IMR-90 (cell line): ENCODE measurements at regions not wholly inside any gene's neighbourhood (a gene's known extent, or its start where the extent isn't known, plus 50 kb on each side); places are given as distances from the start of the nearest gene placed in this dataset.

Experiments
- ATAC-seq: fragments of 200-7000 bp; cut with Tn5 transposase; 2 replicates; pipeline ENCODE4 v1.9.1; 2020; ENCODE audit warnings: low read depth, mild to moderate bottlenecking, moderate library complexity
- BruUV-seq: library from RNA; stranded (reverse); fragments of 400-500 nt; replicated peaks from 2 replicates; lab custom pipeline; 2021; lab: Mats Ljungman, UMichigan
- CTCF ChIA-PET: fragments of 300-600 bp; formaldehyde crosslinking; extraction: SDS; loops from one replicate; lab custom pipeline; 2021; ENCODE audit warnings: antibody characterized with exemption; lab: Yijun Ruan, JAX
- POLR2A ChIA-PET: fragments of 300-600 bp; sonication (Branson Sonifier 250); formaldehyde crosslinking; loops from one replicate; lab custom pipeline; 2022; ENCODE audit warnings: antibody characterized with exemption; ENCODE audit not compliant: unreplicated experiment; lab: Charles Lee
- DNase-seq: peaks from one replicate; pipeline ENCODE4 v3.0.0; 2013
- H2AFZ ChIP-seq: replicated peaks from 2 replicates; pipeline ENCODE3; 2013; ENCODE audit warnings: low read length, mild to moderate bottlenecking; ENCODE audit not compliant: poor library complexity
- H2AK5ac ChIP-seq: 2 replicates; pipeline ENCODE4 v1.6.1; 2013; ENCODE audit warnings: low read depth, low read length, inconsistent platforms
- H2AK9ac ChIP-seq: replicated peaks from 2 replicates; pipeline ENCODE3; 2013; ENCODE audit warnings: mild to moderate bottlenecking, low read depth, low read length, moderate library complexity; ENCODE audit not compliant: poor library complexity
- H2BK120ac ChIP-seq: 2 replicates; pipeline ENCODE4 v1.6.1; 2013; ENCODE audit warnings: low read depth, low read length, inconsistent platforms
- H2BK15ac ChIP-seq: 3 replicates; pipeline ENCODE4 v1.6.1; 2013; ENCODE audit warnings: low read depth, low read length, inconsistent platforms
- H2BK20ac ChIP-seq: 2 replicates; pipeline ENCODE4 v1.6.1; 2013; ENCODE audit warnings: low read depth, mild to moderate bottlenecking, inconsistent platforms, low read length, moderate library complexity
- H2BK5ac ChIP-seq: 2 replicates; pipeline ENCODE4 v1.6.1; 2013; ENCODE audit warnings: mild to moderate bottlenecking, low read depth, low read length, inconsistent platforms; ENCODE audit not compliant: poor library complexity, severe bottlenecking
- H3K14ac ChIP-seq: replicated peaks from 2 replicates; pipeline ENCODE4 v1.6.1; 2013; ENCODE audit warnings: low read depth, low read length, inconsistent platforms
- H3K18ac ChIP-seq: 2 replicates; pipeline ENCODE4 v1.6.1; 2013; ENCODE audit warnings: low read depth, low read length, control low read depth
- H3K23ac ChIP-seq: 2 replicates; pipeline ENCODE4 v1.6.1; 2013; ENCODE audit warnings: low read depth, low read length, inconsistent platforms
- H3K27ac ChIP-seq: 2 replicates; pipeline ENCODE4 v1.5.1; 2013; ENCODE audit warnings: mild to moderate bottlenecking, control low read depth, low read length; ENCODE audit not compliant: insufficient read depth
- H3K27me3 ChIP-seq: 2 replicates; pipeline ENCODE4 v1.6.1; 2013; ENCODE audit warnings: low read length; ENCODE audit not compliant: control insufficient read depth, insufficient read depth
- H3K36me3 ChIP-seq: 2 replicates; pipeline ENCODE4 v1.6.1; 2013; ENCODE audit warnings: low read length, mixed read lengths; ENCODE audit not compliant: control insufficient read depth, insufficient read depth
- H3K4ac ChIP-seq: 2 replicates; pipeline ENCODE4 v1.6.1; 2013; ENCODE audit warnings: low read depth, low read length, inconsistent platforms
- H3K4me1 ChIP-seq: 2 replicates; pipeline ENCODE4 v1.6.1; 2013; ENCODE audit warnings: low read length, mixed read lengths; ENCODE audit not compliant: control insufficient read depth, insufficient read depth
- H3K4me2 ChIP-seq: 2 replicates; pipeline ENCODE4 v1.6.1; 2013; ENCODE audit warnings: low read depth, mild to moderate bottlenecking, control low read depth, low read length, moderate library complexity
- H3K4me3 ChIP-seq: 2 replicates; pipeline ENCODE4 v1.5.1; 2013; ENCODE audit warnings: low read depth, mild to moderate bottlenecking, control low read depth, low read length, moderate library complexity; ENCODE audit not compliant: insufficient read depth
- H3K56ac ChIP-seq: 2 replicates; pipeline ENCODE4 v1.6.1; 2013; ENCODE audit warnings: low read length, inconsistent platforms; ENCODE audit not compliant: insufficient read depth; ENCODE audit errors: extremely low read depth
- H3K79me1 ChIP-seq, 2 experiments: 2 replicates each; pipeline ENCODE4 v1.6.1; 2013; ENCODE audit warnings: low read length in 2 of 2, inconsistent platforms in 1 of 2, low read depth in 1 of 2
- H3K9ac ChIP-seq: 2 replicates; pipeline ENCODE4 v1.6.1; 2013; ENCODE audit warnings: low read depth, low read length, control low read depth
- H3K9me1 ChIP-seq: 2 replicates; pipeline ENCODE4 v1.6.1; 2013; ENCODE audit warnings: low read length, inconsistent platforms; ENCODE audit not compliant: insufficient read depth
- H3K9me3 ChIP-seq: 2 replicates; pipeline ENCODE4 v1.6.1; 2013; ENCODE audit warnings: low read length; ENCODE audit not compliant: control insufficient read depth, insufficient read depth
- H4K20me1 ChIP-seq: 2 replicates; pipeline ENCODE4 v1.6.1; 2013; ENCODE audit warnings: low read length, inconsistent platforms; ENCODE audit not compliant: insufficient read depth
- H4K5ac ChIP-seq: 2 replicates; pipeline ENCODE4 v1.6.1; 2013; ENCODE audit warnings: mild to moderate bottlenecking, low read depth, low read length, control low read depth
- H4K8ac ChIP-seq, 2 experiments: 2 replicates each; pipeline ENCODE4 v1.6.1; 2013; ENCODE audit warnings: low read depth in 2 of 2, low read length in 2 of 2, control low read depth in 1 of 2, inconsistent platforms in 1 of 2
- H4K91ac ChIP-seq: 2 replicates; pipeline ENCODE4 v1.6.1; 2013; ENCODE audit warnings: low read depth, low read length, inconsistent platforms; ENCODE audit not compliant: insufficient read depth
- CEBPB ChIP-seq: IDR thresholded peaks from 2 replicates; pipeline ENCODE4 v1.6.1; 2012; ENCODE audit warnings: low read depth, low read length, improper control_type of control experiment
- ELK1 ChIP-seq: fragments of 150-350 bp; IDR thresholded peaks from 2 replicates; pipeline ENCODE4 v1.6.1; 2016; ENCODE audit warnings: low read depth, mild to moderate bottlenecking, low read length, moderate library complexity, borderline replicate concordance
- FOS ChIP-seq: fragments of 150-350 bp; IDR thresholded peaks from 2 replicates; pipeline ENCODE4 v1.6.1; 2016; ENCODE audit warnings: low read depth, low read length
- MAZ ChIP-seq: IDR thresholded peaks from 2 replicates; pipeline ENCODE4 v1.6.1; 2012; ENCODE audit warnings: low read depth, mild to moderate bottlenecking, low read length, improper control_type of control experiment, moderate library complexity, borderline replicate concordance
- POLR2A ChIP-seq: IDR thresholded peaks from 2 replicates; pipeline ENCODE4 v1.6.1; 2012; ENCODE audit warnings: mild to moderate bottlenecking, low read depth, low read length
- RAD21 ChIP-seq: IDR thresholded peaks from 2 replicates; pipeline ENCODE4 v1.6.1; 2012; ENCODE audit warnings: low read length, improper control_type of control experiment
- RCOR1 ChIP-seq: IDR thresholded peaks from 2 replicates; pipeline ENCODE4 v1.6.1; 2012; ENCODE audit warnings: mild to moderate bottlenecking, low read length, improper control_type of control experiment; ENCODE audit not compliant: insufficient replicate concordance
- RFX5 ChIP-seq: IDR thresholded peaks from 2 replicates; pipeline ENCODE4 v1.8.0; 2012; ENCODE audit warnings: low read depth, mild to moderate bottlenecking, low read length, moderate library complexity
- WGBS, 2 experiments: methylation state at CpG; one replicate each; pipeline versions ENCODE4 v1.1.5 to v1.1.7; 2013; ENCODE audit warnings: missing lambda C conversion rate in 2 of 2; ENCODE audit not compliant: insufficient read length in 1 of 2; ENCODE audit errors: extremely low coverage in 2 of 2; 5-methylcytosine and 5-hydroxymethylcytosine counted together
- dilution Hi-C: fragments of 300-500 bp; cut with HindIII; formaldehyde crosslinking; loops from one replicate; pipeline ENCODE4 v1.14.3; 2018; ENCODE audit warnings: low sequenced_read_pairs; ENCODE audit not compliant: unreplicated experiment
- in situ Hi-C: fragments of 300-500 bp; cut with MboI; formaldehyde crosslinking; loops from 3 replicates; pipeline ENCODE4 v1.14.3; 2019; ENCODE audit warnings: low sequenced_read_pairs, inconsistent platforms, mixed read lengths
- intact Hi-C: fragments of 100-400 bp; cut with micrococcal nuclease; formaldehyde crosslinking; loops from 2 replicates; pipeline ENCODE4 v1.10.0; 2022

- DNase-seq: no peak
- H3K27me3 ChIP-seq: no peaks in the 10 kb centered on the region
- no TSS peak for BruUV-seq
Measured at GRCh38 chr2:59920961-59921360, 632.5 kb downstream of the BCL11A start.

More at GRCh38 chr2:59920961-59921360, 632.5 kb downstream of the BCL11A start:
- CTCF ChIA-PET: no interaction called here
- Histone ChIP-seq H3K4me2 (no peak overlapping the region), H3K18ac (no peak overlapping the region), H2BK120ac (no peak overlapping the region), H3K23ac (no peak overlapping the region), H3K4me3 (no peak overlapping the region), H3K27ac (no peak overlapping the region), H4K8ac (no peak overlapping the region), H3K36me3 (no peaks in the 10 kb centered on the region), H3K79me1 (no peaks in the 10 kb centered on the region), H3K9me3 (no peaks in the 10 kb centered on the region), H4K20me1 (no peaks in the 10 kb centered on the region), H2BK5ac (no peak overlapping the region), H2BK20ac (no peak overlapping the region), H3K56ac (no peak overlapping the region), H3K4ac (no peak overlapping the region), H3K4me1 (no peaks in the 10 kb centered on the region), H4K91ac (no peak overlapping the region), H2AFZ (no peak overlapping the region), H4K5ac (no peak overlapping the region), H2BK15ac (no peak overlapping the region), H3K9me1 (no peaks in the 10 kb centered on the region), H2AK5ac (no peak overlapping the region), H3K9ac (no peak overlapping the region), H3K14ac (no peak overlapping the region), H2AK9ac (no peak overlapping the region)
- TF ChIP-seq POLR2A: no peak
- TF ChIP-seq MAZ: no peak
- TF ChIP-seq FOS: no peak
- no peak for TF ChIP-seq ELK1
- no peak for TF ChIP-seq RCOR1
- TF ChIP-seq RAD21: no peak
- TF ChIP-seq CEBPB: no peak
- no peak for TF ChIP-seq RFX5
- no peak for ATAC-seq
- intact Hi-C loops: no loop called here
- dilution Hi-C loops: no loop called here
- in situ Hi-C loops: no loop called here
- WGBS, 2 experiments: no CpG with 5 or more reads among the region's 4 CpGs
- POLR2A ChIA-PET: no interaction called here
